HG02571 (cell line): ENCODE measurements at regions not wholly inside any gene's neighbourhood (a gene's known extent, or its start where the extent isn't known, plus 50 kb on each side); places are given as distances from the start of the nearest gene placed in this dataset.
A peak's percentile ranks its signal among the peaks of the same experiment; 100 is the strongest.

Experiments used
- ATAC-seq: cut with Tn5 transposase; IDR thresholded peaks from one replicate; pipeline ENCODE4 v1.9.1; 2021; ENCODE audit warnings: mild to moderate bottlenecking, moderate library complexity; ENCODE audit not compliant: unreplicated experiment

DNA sequence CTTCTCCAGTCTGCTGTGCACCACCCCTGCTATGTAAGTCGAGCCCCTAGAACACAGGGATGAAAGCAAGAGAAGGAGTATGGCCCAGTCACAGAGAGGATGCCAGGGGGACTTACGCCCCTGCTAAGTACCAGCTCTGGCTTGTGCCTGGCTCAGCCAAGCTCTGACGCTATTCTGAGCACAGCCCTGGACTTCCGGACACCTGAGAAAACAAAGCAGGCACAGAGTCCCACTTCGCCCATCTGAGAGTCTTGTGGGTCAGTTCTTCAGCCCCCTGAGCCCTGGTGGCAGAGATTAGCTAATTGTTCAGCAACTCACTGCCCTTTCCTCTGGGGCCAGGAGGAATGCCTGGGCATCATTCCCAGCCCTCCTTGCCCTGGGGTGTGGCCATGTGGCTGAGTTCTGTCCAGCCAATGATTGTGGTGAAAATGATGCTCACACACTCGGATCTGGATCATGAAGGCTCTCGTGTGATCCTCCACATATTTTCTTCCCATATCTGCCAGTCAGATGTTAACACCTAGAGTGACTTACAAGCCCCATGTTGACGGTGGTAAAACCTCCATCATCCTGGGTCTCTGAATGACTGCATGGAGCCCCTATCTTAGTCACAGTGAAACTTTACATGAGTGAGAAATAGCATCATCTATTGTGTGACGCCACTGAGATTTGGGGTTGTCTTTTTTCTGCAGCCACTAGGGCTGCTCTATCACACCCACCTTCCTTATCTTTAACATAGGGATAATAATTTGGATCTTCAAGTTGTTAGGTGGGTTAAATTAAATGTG, 105.7 kb downstream of the TPRA1 start:
- ATAC-seq = no peak

DNA sequence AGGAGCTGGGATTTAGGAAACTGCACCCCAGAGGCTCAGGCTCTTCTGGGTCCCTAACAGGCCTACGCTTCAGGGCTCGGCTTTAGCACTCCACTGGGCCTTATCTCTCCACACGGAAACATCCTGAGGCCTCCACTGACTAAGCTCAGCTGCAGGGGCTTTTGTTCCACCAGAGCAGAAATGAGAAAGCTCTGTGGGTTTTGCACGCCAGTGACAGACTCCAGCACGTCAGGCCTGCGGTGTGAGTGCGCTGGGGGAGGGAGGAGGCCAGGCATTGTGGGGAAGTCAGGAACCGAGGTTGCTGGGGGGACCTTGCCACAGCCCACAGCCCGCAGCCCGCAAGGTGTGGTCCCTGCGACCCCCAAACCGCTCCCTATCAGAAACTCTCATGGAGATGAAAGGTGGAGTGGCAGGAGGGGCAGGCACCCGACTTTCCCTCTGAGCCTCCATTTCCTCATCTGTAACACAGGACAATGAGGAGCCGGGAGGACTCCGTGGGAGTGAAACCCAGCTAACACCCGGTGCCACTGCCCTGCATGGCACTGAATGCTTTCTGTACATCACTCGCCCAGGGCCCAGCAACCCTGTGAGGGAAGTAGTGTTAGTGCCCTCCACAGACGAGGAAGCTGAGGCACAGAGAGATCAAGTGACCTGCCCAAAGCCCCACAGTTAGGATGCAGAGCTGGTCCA, 106.5 kb downstream of the TPRA1 start:
- peak; percentile 59 for ATAC-seq

DNA sequence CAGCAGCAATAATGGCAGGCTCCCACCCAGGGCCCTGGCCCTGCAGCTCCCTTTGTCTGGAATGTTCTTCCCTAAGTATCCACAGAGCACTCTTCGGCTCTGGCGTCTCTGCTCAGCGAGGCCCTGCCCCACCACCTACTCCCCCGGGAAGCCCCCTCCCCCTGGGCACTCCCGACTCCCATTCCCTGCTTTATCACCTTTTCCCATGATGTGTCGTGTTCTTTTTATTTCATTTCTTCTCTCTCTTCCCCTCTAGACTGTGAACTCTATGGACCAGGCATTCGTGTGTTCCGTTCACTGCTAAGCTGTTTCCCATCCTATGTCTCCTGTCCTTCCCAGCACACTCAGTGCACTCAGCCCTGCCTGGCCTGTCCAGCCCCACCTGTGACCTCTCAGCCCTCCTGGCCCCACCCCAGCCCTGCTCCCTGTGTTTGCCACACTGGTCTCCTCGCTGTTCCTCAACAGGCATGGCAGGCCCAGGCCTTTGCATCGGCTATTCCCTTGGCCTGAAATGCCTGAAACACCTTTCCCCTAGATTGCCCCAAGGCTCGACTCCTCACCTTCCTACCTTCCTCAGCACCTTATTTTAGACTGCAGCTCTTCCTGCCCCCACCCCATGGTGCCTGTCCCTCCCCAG, 107.4 kb downstream of the TPRA1 start:
- no peak for ATAC-seq

DNA sequence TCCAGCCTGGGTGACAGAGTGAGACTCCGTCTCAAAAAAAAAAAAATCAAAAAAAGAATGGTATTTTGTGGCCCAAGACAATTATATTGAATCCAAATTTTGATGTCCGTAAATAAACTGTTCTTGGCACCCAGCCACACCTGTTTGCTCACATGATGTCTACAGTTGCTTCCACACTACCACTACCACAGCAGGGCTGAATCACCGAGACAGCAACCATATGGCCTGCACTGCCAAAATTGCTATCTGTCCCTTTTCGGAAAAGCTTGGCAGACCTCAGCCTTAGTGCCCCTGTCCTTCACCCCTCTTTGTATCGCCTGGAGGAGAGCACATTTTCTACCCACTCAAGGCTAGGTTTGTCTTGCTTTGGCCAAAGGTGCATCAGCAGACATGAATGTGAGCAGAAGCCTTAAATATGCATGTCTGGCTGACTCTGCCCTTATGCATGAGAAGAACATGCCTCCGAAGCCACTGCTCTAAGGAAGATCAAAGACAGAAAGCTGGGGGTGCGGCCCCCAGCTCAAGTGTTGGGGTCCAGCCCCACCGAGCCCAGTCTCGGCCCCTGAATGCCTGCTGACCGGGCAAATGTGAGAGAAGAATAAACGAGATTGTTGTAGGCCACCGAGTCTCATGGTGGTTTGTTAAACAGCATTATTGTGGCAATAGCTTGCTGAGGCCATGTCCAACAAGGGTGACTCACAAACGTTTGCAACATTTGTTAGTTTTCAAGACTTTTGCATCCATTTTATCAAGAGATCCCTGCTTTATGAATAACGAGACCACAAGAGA, 108.1 kb downstream of the TPRA1 start:
- ATAC-seq = no peak

DNA sequence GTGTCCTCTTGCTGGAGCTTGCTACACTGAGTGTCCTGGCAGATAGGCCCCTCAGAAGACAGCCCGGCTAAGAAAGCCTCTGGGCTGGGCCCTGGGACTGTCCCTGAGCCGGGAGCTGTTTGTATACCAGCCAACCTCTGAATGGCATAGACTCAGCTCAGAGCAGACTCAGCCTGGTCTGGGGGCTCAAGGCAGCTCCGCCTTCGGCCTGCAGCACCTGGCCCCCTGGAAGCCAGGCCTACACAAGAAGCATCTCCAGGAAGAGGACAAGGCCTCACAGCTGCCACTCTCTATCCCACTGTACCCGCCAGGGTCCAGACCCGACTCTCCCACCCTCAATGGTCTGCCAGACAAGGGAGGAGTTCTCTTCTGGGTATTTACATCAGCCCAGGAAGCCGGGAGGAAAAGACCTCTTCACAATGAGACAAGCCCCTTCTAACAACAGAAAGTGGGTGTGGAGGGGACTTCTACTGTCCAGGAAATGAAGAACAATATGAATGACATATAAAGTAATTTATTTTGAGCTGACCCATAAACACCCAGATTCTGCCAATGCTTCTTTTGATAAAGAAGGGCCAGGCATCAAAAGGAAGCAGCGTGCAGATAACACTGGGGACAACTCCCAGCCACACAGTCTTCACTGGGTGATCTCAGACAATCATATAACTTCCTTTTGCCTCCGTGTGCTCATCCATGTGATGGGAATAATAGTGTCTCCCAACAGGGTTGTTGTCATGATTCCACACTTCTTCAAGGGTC, 110.2 kb downstream of the TPRA1 start:
- ATAC-seq = no peak

DNA sequence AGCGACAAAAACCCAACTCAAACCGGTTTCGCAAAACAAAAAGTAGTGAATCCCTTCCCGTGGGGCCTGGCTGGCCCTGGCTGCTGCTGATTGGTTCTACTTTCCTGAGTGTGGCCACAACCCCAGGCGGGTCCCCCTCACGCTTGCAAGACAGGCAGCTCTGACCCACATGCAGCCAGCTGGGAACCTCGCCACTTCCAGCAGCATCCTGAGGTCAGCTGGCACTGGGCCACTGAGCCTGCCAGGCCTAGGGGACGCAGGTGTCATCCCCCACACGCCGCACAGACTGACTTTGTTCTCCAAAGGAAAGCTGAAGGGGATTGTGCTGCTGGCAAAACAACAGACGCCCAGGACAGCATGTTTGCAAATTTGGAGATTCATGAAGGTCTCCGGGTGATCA, 111.1 kb downstream of the TPRA1 start:
- no peak for ATAC-seq

DNA sequence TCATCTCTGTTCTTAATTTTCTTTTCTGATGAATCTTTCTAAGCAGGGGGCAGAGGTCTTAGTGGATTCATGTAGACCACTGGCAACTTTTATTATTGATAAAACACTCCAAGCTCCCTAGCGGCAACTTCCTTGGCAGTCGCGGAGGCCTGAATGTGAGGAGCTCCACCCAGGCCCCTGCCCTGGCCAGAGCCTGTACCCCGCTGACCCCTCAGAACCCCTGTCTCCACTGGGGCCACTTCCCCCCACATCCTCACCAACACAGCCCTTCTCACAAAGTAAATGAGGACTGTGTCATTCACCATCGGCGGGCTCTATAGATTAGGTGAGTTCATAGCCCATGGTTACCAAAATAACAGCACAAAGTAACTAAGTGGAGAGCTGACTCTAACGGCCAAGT, 111.6 kb downstream of the TPRA1 start:
- no peak for ATAC-seq

DNA sequence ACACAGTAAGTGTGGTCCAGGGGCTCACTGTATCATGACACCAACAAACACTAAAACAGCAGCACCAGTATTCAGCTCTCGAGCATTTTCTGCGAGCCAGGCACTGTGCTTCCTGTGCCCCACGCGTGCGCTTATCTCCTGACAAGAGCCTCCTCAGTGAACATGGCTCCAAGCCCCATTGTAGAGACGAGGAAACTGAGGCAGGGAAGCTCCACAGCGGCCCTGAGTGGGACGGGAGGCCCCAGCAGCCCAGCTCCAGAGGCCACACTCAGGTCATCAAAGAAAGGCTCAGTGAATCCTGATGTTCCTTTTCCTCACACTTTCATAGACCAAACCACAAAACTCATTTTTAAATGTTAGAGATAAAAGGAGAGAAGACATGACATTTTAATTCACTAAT, 113.1 kb downstream of the TPRA1 start:
- no peak for ATAC-seq

DNA sequence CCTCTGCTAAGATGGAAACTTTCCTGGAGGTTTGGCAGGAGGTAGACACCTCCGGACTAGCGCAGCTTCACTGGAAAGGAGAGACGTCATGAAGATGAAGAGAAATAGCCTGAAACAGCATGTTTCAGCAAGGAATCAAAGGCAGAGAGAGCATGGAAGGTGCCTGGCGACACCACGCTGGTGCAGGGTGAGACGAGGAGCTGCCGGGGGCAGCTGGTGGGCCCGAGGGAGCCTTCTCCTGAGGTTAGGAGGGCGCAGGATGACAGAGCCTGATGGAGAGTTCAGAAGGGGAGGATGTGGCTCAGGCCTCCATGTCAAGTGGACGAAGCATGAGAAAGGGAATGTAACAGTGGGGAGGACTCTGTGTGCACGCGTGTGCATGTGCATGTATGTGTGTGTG, 113.6 kb downstream of the TPRA1 start:
- ATAC-seq = no peak

DNA sequence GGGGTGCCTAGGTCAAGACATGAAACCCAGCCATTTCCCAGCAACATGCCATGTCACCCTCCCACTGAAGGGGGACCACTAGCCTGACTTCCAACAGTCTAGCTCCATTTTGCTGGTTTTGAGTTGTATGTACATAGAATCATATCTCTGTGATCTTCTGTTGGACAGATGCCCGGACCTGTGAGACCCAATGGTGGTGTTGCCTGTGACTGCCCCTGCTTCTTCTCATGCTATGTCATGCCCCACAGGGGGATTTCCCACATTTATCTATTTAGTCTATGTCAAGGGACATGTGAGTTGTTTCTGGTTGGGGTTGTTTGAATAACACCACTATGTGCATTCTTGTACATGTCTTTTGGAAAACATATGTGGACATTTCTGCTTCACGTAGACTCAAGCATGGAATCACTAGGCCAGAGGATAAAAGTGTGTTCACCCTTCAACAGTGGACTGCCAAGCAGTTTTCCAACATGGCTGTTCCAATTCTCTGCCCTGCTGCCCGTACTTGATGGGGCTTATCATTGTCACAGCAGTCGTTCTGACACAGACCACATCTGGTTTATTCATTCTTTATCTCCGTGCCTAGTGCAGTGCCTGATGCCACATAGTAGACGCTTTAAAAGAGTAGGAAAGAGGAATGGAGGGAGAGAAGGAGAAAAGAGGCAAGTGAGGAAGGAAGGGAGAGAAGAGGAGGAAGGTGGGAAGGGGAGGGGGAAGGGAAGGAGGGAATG, 114.4 kb downstream of the TPRA1 start:
- ATAC-seq = no peak

DNA sequence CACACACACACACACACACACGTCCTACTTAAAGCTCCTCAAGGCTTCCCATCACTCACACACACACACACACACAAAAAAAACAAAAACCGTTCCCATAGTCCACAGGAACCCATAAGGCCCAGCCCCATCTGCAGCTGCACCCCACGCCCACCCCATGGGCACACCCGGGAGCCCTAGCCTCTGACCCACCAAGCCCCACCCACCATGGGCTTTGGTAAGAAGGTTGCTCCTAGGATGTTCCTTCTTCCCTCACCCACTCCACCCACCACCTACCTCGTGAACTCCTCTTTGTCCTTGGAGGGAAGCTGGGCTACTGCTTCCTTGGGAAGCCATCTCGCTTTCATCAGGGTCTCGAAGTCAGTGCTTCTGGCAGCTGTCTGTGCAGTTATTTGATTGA, 115.1 kb downstream of the TPRA1 start:
- no peak for ATAC-seq

DNA sequence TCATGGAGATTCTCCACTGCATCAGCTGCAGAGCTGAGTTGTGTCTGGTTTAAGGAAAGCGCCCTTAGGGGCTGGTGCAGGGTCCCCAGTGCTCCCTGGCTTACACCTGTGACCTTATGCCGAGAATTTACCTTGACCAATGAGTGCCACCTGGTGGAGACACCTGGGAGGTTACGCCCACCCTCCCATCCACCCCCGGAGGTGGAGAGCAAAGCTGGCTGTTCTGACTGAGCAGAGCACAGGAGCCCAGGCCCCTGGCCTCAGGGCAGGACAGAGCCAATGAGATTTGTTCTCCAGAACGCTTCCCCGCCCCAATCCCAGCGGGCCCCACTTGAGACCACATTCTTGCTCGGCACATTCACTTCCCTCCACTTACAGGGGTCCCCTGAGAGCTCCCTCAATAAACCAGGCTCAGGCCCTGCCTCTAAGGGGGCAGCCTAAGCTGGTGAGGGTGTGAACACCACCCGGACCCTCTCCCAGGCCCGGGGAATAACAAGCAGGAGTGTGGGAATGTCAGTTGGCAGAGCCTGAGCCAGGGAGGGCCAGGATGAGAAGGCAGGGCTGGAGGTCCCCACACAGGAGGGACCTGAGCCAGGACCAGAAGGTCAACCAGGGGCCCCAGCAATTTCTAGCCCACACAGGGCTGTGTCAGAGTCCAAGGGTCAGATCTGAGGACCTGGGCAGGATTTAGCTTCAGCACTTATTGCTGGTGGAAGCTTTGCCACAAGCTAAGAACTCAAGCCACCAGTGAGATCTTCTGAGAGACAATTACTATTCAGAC, 117.1 kb downstream of the TPRA1 start:
- ATAC-seq = no peak

DNA sequence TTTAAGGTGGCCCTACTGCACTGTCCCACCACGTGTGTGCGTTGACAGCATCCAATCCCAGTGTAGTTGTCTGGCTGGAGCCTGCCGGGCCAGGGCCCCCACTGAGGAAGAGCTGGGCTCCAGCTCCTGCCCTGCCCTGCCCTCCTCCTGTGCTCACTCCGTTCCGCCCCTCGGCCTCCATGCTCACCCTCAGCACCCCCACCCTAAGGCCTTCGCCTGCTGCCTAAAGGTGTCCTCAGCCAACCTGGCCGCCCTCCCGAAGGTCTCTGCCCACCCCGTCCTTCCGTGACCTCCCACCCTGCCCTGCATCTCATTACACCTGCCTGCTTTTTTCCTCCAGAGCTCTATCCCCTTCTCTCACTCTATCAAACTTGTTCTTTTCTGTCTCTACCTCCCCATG, 118.0 kb downstream of the TPRA1 start:
- no peak for ATAC-seq

DNA sequence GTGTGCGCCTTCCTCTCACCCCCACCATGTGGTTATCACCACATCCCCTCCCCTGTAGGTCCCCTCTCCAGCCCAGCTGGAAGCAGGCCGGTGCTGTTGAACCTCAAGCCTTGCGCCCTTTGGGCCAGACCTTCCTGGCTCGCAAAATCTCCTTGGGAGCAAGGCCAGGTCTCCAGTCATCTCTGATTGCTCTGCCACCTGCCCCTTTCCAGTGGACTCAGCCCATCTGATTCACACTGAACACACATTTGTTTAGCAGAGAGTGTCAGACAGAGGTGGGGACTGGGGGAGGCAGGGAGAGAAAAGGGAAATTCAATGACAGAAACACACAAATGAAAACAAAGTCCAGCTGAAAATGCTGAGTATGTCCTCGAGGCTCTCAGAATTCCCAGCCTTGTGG, 119.4 kb downstream of the TPRA1 start:
- no peak for ATAC-seq

DNA sequence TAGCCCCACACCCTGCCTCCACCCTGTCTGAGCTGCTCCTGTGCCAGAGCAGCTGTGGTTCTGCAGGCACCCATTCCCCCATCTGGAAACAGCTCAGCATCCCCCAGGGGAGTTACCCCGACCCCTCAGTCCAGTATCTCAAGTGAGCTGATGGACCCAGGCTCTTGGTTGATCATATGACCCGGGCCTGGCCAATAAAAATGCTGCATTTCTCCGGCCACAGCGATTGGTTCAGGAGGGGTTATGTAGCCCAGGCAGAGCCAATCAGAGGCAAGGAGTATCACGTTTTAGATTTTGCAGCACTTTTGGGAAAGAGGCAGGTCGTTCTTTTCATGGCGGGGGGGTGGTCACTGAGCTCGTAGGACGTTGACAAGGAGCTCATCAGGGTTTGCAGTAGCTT, 120.8 kb downstream of the TPRA1 start:
- no peak for ATAC-seq

DNA sequence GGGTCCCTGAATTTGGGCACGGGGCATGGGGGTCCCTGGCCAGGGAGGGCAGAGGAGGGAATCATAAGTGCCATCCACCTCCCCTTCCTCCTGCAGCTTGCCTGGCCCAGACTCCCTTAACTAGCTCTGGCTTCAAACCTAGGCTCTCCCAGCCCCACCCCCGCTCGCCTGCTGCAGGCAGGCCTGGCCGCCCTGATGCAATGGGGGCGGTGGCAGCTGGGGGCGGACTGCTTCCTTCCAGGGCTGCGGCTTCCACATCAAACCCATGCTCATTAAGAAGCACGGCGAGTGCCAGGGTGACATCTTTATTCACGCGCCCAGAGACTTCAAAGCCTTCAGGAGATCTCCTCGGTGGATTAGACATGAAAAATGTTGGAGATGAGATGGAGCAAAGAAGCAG, 123.1 kb downstream of the TPRA1 start:
- no peak for ATAC-seq

DNA sequence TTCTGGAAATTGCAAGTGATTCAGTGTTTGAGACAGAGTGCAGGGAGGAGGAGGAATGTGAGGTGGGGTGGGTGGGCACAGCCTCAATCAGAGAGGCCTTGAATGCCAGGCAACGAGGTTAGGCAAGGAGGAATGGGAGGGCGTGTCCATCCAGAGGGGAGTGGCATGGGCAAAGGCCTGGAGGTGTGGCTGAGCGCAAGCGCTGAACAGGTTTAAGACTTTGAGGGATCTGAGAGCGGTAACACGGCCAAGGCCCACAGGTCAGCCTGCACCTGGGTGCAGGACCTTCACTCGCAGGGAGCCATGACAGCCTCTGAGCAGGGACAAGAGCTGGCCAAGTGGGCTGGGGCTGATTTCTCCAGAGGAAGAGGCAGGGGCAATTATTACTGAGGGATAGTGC, 125.9 kb downstream of the TPRA1 start:
- ATAC-seq = no peak

DNA sequence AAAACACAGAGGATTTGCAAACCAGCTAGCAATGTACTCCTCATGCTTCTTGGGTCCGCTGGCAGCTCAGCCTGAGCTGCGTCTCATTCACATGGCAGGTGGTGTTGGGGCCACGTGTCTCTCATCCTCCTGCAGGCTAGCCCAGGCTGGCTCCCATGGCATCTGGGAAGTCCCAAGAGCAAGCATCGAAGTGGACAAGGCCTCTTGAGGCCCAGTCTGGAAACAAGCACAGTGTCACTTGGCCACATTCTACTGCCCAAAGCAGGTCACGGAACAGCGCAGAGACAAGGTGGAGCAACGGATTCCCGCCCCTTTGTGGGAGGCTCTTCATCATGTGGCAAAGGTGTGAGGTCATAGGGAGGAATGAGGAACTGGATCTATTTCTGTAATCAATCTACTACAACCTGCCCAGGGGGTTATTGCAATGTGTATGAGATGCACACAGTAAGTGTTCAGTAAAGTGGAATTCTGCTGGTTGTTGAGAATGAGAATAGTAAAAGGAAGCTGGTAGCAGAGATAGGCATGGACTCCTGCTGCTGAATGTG, 128.3 kb downstream of the TPRA1 start:
- no peak for ATAC-seq
